Heart left ventricle (tissue), 16 donors: ENCODE measurements at regions not wholly inside any gene's neighbourhood (a gene's known extent, or its start where the extent isn't known, plus 50 kb on each side); places are given as distances from the start of the nearest gene placed in this dataset.

Experiments
- ATAC-seq, 4 donors: fragments of 200-7000 bp; cut with Tn5 transposase; one replicate each; pipeline ENCODE4 v1.9.1; 2020 to 2022; ENCODE audit warnings: moderate library complexity in 4 of 4, mild to moderate bottlenecking in 3 of 4, moderate number of reproducible peaks in 1 of 4
- DNase-seq, 5 donors: peaks; one replicate each; pipeline ENCODE4 v3.0.0-alpha.2; 2020
- H3K27ac ChIP-seq, 12 donors: fragments of 200-600 bp; sonication (generic) in 4 of 12; one replicate each; pipeline versions ENCODE4 v1.5.0 to v1.8.0; 2016 to 2022; ENCODE audit warnings: mild to moderate bottlenecking in 2 of 12
- H3K27me3 ChIP-seq, 9 donors: fragments of 200-600 bp; sonication (generic) in 2 of 9; one replicate each; pipeline versions ENCODE4 v1.5.1 to v1.8.0; 2016 to 2022; ENCODE audit warnings: mild to moderate bottlenecking in 3 of 9
- H3K36me3 ChIP-seq, 9 donors: fragments of 200-600 bp; sonication (generic) in 2 of 9; one replicate each; pipeline versions ENCODE4 v1.5.0 to v1.8.0; 2018 to 2022; ENCODE audit warnings: mild to moderate bottlenecking in 2 of 9
- H3K4me1 ChIP-seq, 12 donors: fragments of 200-600 bp; sonication (generic) in 4 of 12; one replicate each; pipeline versions ENCODE4 v1.5.0 to v1.8.0; 2016 to 2022; ENCODE audit warnings: mild to moderate bottlenecking in 3 of 12
- H3K4me3 ChIP-seq, 12 donors: fragments of 200-600 bp; sonication (generic) in 4 of 12; one replicate each; pipeline versions ENCODE4 v1.5.0 to v1.8.0; 2017 to 2022; ENCODE audit warnings: mild to moderate bottlenecking in 9 of 12, moderate library complexity in 4 of 12
- H3K9me3 ChIP-seq, 12 donors: fragments of 200-600 bp; sonication (generic) in 4 of 12; one replicate each; pipeline versions ENCODE4 v1.5.0 to v1.8.0; 2016 to 2022; ENCODE audit warnings: mild to moderate bottlenecking in 1 of 12
- CTCF ChIP-seq, 12 donors: fragments of 200-600 bp; sonication (generic) in 4 of 12; IDR thresholded peaks; one replicate each; pipeline versions ENCODE4 v1.5.0 to v1.8.0; 2018 to 2022; ENCODE audit warnings: antibody characterized with exemption in 12 of 12, mild to moderate bottlenecking in 5 of 12
- POLR2A ChIP-seq, 2 donors: fragments of 450-650 bp; IDR thresholded peaks; one replicate each; pipeline ENCODE4 v1.6.1; 2017; ENCODE audit warnings: antibody characterized with exemption in 2 of 2, mild to moderate bottlenecking in 2 of 2, moderate library complexity in 2 of 2
- WGBS, 4 donors: extraction: QIAGEN DNeasy Blood & Tissue Kit in 2 of 4; methylation state at CpG; one replicate each; pipeline versions ENCODE4 v1.1.5 to v1.1.7; 2013 to 2018; 5-methylcytosine and 5-hydroxymethylcytosine counted together
- intact Hi-C, 10 donors: fragments of 100-400 bp; cut with DNase I; formaldehyde crosslinking; loops; one replicate each; pipeline versions ENCODE4 v1.11.1 to v1.14.2; 2022
- donor health status: ischemic (EF 13 %, LVEDD 7.1; RV severe dilation, severe dysfunction).
- donor health status: healthy with polysubstance abuse.
- donor health status: DM: no; HTN: yes; CAD: no.
- donor health status: DM: no; HTN: no; CAD: no.
- donor health status: ischemic (EF 25% LVEDD 6.9; RV normal size, moderate dysfunction).
- donor health status: ischemic (EF 25% LVEDD 5.7; RV mildly dilated, moderate dysfunction).
- donor health status: healthy.
- donor health status: DM: yes; HTN: yes; CAD: no.
- donor health status: ischemic (EF 35%, LVEDD 5.7; RV mildly dilated, moderate dysfunction).
- donor health status: nonischemic (EF 11% LVEDD 7.7; RV severe dilation, severe dysfunction).
- donor health status: DM: yes; HTN: yes; CAD: no.
- donor health status: PGD.
- donor health status: ischemic (EF 29% LVEDD 5.4; RV normal size, mild dysfunction).
- donor health status: nonischemic (EF 23%, LVEDD 6.1; RV moderate dilation, normal function).

GRCh38 chr5:30843541-30843940 is 349.9 kb upstream of the CDH6 start:
- intact Hi-C loops, result no loop called here
- H3K9me3 ChIP-seq, result no peaks in the 10 kb centered on the region
- TF ChIP-seq POLR2A (IDR thresholded peaks at IDR 0.05) (no peak), CTCF (IDR thresholded peaks at IDR 0.05) (no peak)
- DNase-seq, result no peak
- no peaks in the 10 kb centered on the region for H3K36me3 ChIP-seq
- H3K27me3 ChIP-seq, result no peaks in the 10 kb centered on the region
- ATAC-seq, result no peak
- no peak overlapping the region for H3K4me3 ChIP-seq
- WGBS, 4 donors, result 68 to 71% (median 70%) methylated on average over 5 of the region's 5 CpGs
- no peak overlapping the region for H3K27ac ChIP-seq
- H3K4me1 ChIP-seq, result peaks cover 0 to 27% (median 8%) of the 10 kb centered on the region in 12 donors

DNA sequence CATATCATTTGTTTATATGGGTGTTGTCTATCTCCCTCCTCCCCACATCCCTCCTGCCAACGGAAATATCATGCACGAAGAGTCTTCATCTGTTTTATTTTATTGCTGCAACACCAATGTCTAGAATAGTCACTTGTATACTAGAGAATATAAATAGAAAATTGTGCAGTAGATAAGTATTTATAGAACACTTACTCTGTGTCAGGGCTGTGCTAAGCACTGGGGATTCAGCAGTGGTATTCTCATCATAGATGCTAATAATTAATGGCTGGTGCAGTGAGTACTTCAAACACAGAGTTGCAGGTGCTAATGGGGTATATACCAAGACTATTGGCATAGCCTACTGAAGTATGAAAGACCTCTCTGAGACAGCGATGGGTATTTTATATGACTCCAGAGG is 353.5 kb upstream of the CDH6 start:
- 24 to 48% (median 43%) methylated on average over 3 of the region's 3 CpGs for WGBS, 4 donors
- H3K4me1 ChIP-seq, result peaks cover 0 to 27% (median 8%) of the 10 kb centered on the region in 12 donors
- H3K27ac ChIP-seq, result peak overlapping the region; percentile 36 to 83 (median 70)
- intact Hi-C loops, result loop anchor here in 1 of 10 donors (5.0 kb wide), 1 partner anchor 32 kb away; no protein-coding TSS in a partner anchor
- no peaks in the 10 kb centered on the region for H3K36me3 ChIP-seq
- no peak for TF ChIP-seq CTCF (IDR thresholded peaks at IDR 0.05)
- no peak for TF ChIP-seq POLR2A (IDR thresholded peaks at IDR 0.05)
- H3K4me3 ChIP-seq, result no peak overlapping the region
- H3K27me3 ChIP-seq, result no peaks in the 10 kb centered on the region
- peak in 2 of 5 donors; percentile 6 to 27 for DNase-seq
- ATAC-seq, result peak; percentile 97 to 98 (median 98)
- no peaks in the 10 kb centered on the region for H3K9me3 ChIP-seq

GRCh38 chr5:30838936-30839496 is 354.5 kb upstream of the CDH6 start:
- TF ChIP-seq POLR2A (IDR thresholded peaks at IDR 0.05) (no peak), CTCF (IDR thresholded peaks at IDR 0.05) (no peak)
- WGBS, 4 donors, result 53 to 87% (median 72%) methylated on average over 3 of the region's 3 CpGs
- Histone ChIP-seq H3K36me3 (no peaks in the 10 kb centered on the region), H3K9me3 (peaks cover 0 to 3% (median 0%) of the 10 kb centered on the region in 12 donors), H3K4me3 (no peak overlapping the region), H3K27me3 (no peaks in the 10 kb centered on the region), H3K4me1 (peaks cover 0 to 27% (median 8%) of the 10 kb centered on the region in 12 donors), H3K27ac (peak overlapping the region in 11 of 12 donors; percentile 27 to 83 (median 66))
- intact Hi-C loops, result loop anchor here in 1 of 10 donors (5.0 kb wide), 1 partner anchor 33 kb away; no protein-coding TSS in a partner anchor
- DNase-seq, result peak in 1 of 5 donors; percentile 8
- peak; percentile 69 to 87 (median 79) for ATAC-seq

DNA sequence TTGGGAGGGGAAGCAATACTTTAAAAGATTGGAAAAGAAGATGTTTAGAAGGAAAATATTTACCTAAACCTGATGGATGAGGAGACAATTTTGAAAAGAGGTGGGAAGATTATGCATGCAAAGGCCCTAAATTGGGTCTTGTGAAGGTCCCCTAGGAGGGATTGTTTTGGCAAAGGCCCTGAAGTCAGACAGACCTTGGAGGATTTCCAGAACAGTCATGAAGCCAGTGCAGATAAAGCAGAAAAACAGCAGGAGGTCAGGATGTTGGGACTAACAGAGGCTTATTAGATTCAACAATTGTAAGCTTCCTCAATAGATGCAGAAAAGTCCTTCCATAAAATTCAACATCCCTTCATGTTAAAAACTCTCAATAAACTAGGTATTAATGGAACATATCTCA is 361.0 kb upstream of the CDH6 start:
- Histone ChIP-seq H3K27me3 (no peaks in the 10 kb centered on the region), H3K36me3 (no peaks in the 10 kb centered on the region), H3K4me1 (peaks cover 0 to 11% (median 2%) of the 10 kb centered on the region in 12 donors), H3K27ac (peak overlapping the region in 5 of 12 donors; percentile 10 to 64 (median 15)), H3K4me3 (no peak overlapping the region), H3K9me3 (peaks cover 0 to 9% (median 0%) of the 10 kb centered on the region in 12 donors)
- TF ChIP-seq CTCF (IDR thresholded peaks at IDR 0.05) (no peak), POLR2A (IDR thresholded peaks at IDR 0.05) (no peak)
- peak in 3 of 5 donors; percentile 19 to 37 (median 23) for DNase-seq
- ATAC-seq, result peak in 3 of 4 donors; percentile 55 to 77 (median 60)
- intact Hi-C loops, result no loop called here
